MM.1S (cell line): ENCODE measurements at regions not wholly inside any gene's neighbourhood (a gene's known extent, or its start where the extent isn't known, plus 50 kb on each side); places are given as distances from the start of the nearest gene placed in this dataset.
"Not testable (repeated sequence)": the region's sequence is repeated elsewhere in the genome, so short reads cannot be mapped to it uniquely, and the experiment has no call there.

Source experiments
- EZH2 ChIP-seq: fragments of 300-600 bp; sonication (generic); optimal IDR thresholded peaks from 2 replicates; pipeline ENCODE3; 2017; ENCODE audit warnings: low read depth, mild to moderate bottlenecking, antibody characterized with exemption, low read length, mixed read lengths
- EZH2phosphoT487 ChIP-seq: fragments of 300-600 bp; sonication (generic); IDR thresholded peaks from 2 replicates; pipeline ENCODE4 v1.6.1; 2018; ENCODE audit warnings: antibody characterized with exemption, low read length
- TF ChIP-seq, protein P1 (sequence below): fragments of 300-600 bp; sonication (generic); IDR thresholded peaks from 2 replicates; pipeline ENCODE4 v1.5.1; 2016; ENCODE audit warnings: antibody characterized with exemption, low read length, mixed read lengths

DNA sequence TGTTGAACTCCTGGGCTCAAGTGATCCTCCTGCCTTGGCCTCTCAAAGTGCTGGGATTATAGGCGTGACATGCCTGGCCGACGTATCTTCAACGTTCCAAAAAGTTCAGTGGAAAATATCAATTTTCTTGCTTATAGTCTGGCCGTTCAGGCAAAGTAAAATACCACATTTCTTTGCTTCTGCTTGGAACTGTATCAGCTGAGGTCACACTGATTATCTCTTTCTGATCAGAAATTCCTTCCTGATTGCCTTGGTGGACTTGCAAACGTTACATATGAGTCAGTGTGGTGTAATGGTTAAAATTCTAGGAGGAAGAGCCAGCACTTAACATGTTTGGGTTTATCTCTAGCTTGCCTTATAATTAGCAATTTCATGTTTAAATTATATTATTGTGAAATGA is 189.5 kb upstream of the VKORC1L1 start:
- TF ChIP-seq, protein P1, sequence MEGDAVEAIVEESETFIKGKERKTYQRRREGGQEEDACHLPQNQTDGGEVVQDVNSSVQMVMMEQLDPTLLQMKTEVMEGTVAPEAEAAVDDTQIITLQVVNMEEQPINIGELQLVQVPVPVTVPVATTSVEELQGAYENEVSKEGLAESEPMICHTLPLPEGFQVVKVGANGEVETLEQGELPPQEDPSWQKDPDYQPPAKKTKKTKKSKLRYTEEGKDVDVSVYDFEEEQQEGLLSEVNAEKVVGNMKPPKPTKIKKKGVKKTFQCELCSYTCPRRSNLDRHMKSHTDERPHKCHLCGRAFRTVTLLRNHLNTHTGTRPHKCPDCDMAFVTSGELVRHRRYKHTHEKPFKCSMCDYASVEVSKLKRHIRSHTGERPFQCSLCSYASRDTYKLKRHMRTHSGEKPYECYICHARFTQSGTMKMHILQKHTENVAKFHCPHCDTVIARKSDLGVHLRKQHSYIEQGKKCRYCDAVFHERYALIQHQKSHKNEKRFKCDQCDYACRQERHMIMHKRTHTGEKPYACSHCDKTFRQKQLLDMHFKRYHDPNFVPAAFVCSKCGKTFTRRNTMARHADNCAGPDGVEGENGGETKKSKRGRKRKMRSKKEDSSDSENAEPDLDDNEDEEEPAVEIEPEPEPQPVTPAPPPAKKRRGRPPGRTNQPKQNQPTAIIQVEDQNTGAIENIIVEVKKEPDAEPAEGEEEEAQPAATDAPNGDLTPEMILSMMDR, result not testable (repeated sequence)
- TF ChIP-seq EZH2, EZH2phosphoT487: not testable (repeated sequence)
